ENCODE measurements at regions not wholly inside any gene's neighbourhood (a gene's known extent, or its start where the extent isn't known, plus 50 kb on each side); places are given as distances from the start of the nearest gene placed in this dataset.

DNA sequence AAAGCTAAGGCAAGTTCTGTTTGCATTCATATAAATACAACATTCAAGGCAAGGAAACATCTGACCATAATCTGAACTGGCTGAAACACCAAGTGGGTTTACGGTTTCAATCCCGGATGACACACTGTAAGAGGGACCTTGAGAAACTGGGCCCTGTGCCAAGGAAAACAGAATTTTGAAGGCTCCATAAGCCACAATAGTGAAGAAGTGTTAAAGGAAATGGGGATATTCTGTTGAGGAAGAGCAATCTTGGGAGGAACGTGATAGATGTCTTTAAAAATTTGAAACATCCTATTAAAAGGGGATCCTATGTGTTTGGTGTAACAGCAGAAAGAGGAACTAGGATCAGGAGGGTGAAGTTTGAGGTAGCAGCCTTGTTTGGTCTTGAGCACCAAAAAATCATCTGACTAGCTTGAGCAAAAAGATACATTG lies 82.4 kb upstream of the TAB2 start:
- TF ChIP-seq, protein P1, sequence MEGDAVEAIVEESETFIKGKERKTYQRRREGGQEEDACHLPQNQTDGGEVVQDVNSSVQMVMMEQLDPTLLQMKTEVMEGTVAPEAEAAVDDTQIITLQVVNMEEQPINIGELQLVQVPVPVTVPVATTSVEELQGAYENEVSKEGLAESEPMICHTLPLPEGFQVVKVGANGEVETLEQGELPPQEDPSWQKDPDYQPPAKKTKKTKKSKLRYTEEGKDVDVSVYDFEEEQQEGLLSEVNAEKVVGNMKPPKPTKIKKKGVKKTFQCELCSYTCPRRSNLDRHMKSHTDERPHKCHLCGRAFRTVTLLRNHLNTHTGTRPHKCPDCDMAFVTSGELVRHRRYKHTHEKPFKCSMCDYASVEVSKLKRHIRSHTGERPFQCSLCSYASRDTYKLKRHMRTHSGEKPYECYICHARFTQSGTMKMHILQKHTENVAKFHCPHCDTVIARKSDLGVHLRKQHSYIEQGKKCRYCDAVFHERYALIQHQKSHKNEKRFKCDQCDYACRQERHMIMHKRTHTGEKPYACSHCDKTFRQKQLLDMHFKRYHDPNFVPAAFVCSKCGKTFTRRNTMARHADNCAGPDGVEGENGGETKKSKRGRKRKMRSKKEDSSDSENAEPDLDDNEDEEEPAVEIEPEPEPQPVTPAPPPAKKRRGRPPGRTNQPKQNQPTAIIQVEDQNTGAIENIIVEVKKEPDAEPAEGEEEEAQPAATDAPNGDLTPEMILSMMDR (IDR thresholded peaks at IDR 0.05; ENCODE audit: low read depth, low read length), result no peak
- no peak for TF ChIP-seq EZH2phosphoT487 (IDR thresholded peaks at IDR 0.05; ENCODE audit: low read depth)
